ENCODE measurements at regions not wholly inside any gene's neighbourhood (a gene's known extent, or its start where the extent isn't known, plus 50 kb on each side); places are given as distances from the start of the nearest gene placed in this dataset.
A peak's percentile ranks its signal among the peaks of the same experiment; 100 is the strongest.
"Not testable (repeated sequence)": the region's sequence is repeated elsewhere in the genome, so short reads cannot be mapped to it uniquely, and the experiment has no call there.

DNA sequence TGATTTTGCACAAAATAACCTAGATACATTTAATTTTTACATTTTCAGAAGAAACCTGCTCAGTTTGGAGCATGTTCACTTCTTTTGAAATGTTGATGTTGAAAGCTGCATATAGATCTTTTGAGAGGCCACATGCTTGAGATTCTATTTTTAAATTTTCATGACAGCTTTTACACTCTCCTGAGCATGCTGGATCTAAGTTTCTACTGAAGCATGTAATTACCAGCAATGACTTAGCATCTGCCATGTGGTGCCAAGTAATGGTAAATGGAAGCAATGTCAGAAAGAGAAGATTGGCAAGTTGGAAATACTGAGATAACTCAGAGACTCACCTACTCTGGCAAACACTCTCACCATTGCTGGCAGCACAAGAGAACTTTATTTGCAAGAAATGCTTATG lies 310.6 kb downstream of the NSUN3 start:
- Histone ChIP-seq H3K36me3 (no peaks in the 10 kb centered on the region), H3K4me3 (no peak overlapping the region), H3K4me1 (peaks cover 0 to 8% (median 0%) of the 10 kb centered on the region in 9 donors), H3K27ac (no peak overlapping the region), H3K27me3 (no peaks in the 10 kb centered on the region), H3K9me3 (peaks cover 0 to 22% (median 0%) of the 10 kb centered on the region in 11 donors)
- DNase-seq (no peak), ATAC-seq (peak in 1 of 8 donors; percentile 41)
- intact Hi-C loops (cut with DNase I): no loop called here
- TF ChIP-seq, protein P1, sequence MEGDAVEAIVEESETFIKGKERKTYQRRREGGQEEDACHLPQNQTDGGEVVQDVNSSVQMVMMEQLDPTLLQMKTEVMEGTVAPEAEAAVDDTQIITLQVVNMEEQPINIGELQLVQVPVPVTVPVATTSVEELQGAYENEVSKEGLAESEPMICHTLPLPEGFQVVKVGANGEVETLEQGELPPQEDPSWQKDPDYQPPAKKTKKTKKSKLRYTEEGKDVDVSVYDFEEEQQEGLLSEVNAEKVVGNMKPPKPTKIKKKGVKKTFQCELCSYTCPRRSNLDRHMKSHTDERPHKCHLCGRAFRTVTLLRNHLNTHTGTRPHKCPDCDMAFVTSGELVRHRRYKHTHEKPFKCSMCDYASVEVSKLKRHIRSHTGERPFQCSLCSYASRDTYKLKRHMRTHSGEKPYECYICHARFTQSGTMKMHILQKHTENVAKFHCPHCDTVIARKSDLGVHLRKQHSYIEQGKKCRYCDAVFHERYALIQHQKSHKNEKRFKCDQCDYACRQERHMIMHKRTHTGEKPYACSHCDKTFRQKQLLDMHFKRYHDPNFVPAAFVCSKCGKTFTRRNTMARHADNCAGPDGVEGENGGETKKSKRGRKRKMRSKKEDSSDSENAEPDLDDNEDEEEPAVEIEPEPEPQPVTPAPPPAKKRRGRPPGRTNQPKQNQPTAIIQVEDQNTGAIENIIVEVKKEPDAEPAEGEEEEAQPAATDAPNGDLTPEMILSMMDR (IDR thresholded peaks at IDR 0.05): no peak

DNA sequence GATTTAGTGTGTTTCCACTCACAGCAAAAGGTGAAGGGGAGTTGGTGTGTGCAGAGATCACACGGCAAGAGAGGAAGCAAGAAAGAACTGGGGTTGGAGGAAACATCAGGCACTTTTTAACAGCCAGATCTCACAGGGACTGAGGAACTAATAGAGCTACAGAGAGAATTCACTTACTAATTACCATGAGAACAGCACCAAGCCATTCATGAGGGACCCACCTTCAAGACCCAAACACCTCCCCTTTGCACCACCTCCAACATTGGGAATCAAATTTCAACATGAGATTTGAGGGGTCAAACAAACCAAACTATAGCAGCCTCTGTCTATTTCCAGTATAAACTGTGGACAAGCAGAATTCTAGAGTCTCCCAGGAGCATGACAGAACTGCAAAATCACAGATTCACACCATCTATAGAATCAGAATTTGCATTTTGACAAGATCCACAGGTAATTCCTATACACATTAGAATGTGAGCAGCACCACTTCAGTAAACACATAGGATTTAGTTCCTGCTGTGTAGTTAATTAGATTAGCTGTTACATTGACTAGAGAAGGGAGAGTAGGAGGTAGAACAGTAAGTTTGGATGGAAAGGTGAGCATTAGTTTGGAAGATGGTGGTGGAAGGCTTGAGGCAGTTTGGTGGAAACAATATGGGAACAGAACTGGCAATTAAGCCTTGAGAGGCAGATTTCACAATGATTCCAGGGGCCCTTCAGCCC lies 311.7 kb downstream of the NSUN3 start:
- Histone ChIP-seq H3K36me3 (no peaks in the 10 kb centered on the region), H3K27ac (no peak overlapping the region), H3K4me3 (no peak overlapping the region), H3K27me3 (no peaks in the 10 kb centered on the region), H3K4me1 (peaks cover 0 to 8% (median 0%) of the 10 kb centered on the region in 9 donors), H3K9me3 (peaks cover 0 to 12% (median 0%) of the 10 kb centered on the region in 11 donors)
- intact Hi-C loops (cut with DNase I): no loop called here
- ATAC-seq (no peak), DNase-seq (no peak)
- 46 to 78% methylated on average over 1 of the region's 1 CpG for WGBS, 2 donors
- TF ChIP-seq, protein P1 (IDR thresholded peaks at IDR 0.05): no peak

DNA sequence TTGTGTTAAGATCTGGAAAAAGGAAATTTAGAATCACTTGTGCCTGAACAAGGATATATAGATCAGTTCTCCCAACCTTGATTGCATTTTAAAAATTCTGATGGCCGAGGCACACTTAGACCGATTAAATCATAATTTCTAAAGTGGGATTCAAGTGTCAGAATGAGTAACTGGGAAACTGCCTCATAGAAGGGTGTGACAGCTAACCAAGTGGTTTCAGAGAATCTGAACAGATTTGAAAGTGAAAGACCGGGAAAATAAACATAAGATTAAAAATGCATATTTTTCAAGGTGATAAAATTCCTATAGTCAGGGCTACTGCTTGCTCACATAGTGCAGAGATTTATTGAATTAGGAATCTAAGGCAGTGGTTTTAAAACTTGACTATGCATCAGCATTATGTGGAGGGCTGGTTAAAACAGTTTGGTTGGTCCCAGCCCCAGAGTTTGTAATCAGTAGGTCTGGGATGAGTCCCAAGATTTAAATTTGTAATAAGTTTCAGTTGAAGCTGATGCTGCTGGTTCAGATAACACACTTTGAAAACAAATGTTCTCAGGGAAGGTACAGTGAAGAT lies 314.3 kb downstream of the NSUN3 start:
- DNase-seq; H3K27me3 ChIP-seq; H3K27ac ChIP-seq; H3K36me3 ChIP-seq; ATAC-seq; H3K9me3 ChIP-seq; H3K4me1 ChIP-seq; intact Hi-C loops (cut with DNase I); H3K4me3 ChIP-seq: not testable (repeated sequence)
- 76 to 78% methylated on average over 3 of the region's 3 CpGs for WGBS, 2 donors

DNA sequence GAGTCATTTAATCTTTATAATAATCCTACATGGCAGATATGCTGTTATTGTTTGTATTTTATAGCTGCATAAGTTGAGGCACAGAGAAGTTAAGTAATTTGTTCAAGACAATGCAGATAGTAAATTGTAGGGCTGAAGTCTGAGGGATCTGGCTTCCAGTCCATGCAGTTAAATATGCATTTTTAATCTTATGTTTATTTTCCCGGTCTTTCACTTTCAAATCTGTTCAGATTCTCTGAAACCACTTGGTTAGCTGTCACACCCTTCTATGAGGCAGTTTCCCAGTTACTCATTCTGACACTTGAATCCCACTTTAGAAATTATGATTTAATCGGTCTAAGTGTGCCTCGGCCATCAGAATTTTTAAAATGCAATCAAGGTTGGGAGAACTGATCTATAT lies 315.0 kb downstream of the NSUN3 start:
- H3K27me3 ChIP-seq; H3K4me3 ChIP-seq; intact Hi-C loops (cut with DNase I); ATAC-seq; DNase-seq; H3K36me3 ChIP-seq; H3K27ac ChIP-seq; H3K9me3 ChIP-seq; H3K4me1 ChIP-seq: not testable (repeated sequence)
- 86 to 91% methylated on average over 3 of the region's 3 CpGs for WGBS, 2 donors

DNA sequence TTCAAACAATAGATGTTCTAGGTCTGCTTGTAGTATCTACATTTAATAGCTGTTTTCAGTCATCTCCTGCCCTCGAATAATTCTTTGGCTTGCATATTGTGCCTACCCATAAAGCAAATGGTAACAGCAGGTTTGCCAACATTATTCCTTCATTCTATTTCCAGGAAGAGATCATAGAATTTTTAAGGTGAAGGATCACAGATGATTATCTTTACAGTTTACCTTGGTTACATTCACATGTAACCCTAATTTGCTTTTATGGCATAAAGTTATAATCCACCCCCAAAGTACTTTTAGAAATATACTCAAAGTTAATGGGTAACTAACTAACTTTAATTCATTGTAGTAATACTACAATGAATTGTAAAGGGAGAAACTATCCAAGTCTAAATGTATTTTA lies 315.5 kb downstream of the NSUN3 start:
- no peaks in the 10 kb centered on the region for H3K27me3 ChIP-seq
- intact Hi-C loops (cut with DNase I): no loop called here
- WGBS, 2 donors: 91% methylated on average over 1 of the region's 1 CpG
- no peak overlapping the region for H3K4me3 ChIP-seq
- no peak overlapping the region for H3K27ac ChIP-seq
- no peaks in the 10 kb centered on the region for H3K9me3 ChIP-seq
- DNase-seq (no peak), ATAC-seq (no peak)
- TF ChIP-seq, protein P1 (IDR thresholded peaks at IDR 0.05): no peak
- H3K4me1 ChIP-seq: peaks cover 0 to 6% (median 0%) of the 10 kb centered on the region in 9 donors
- no peaks in the 10 kb centered on the region for H3K36me3 ChIP-seq

All from heart right ventricle (tissue), 16 donors.